Sigmoid colon (tissue), 4 donors: ENCODE measurements at regions not wholly inside any gene's neighbourhood (a gene's known extent, or its start where the extent isn't known, plus 50 kb on each side); places are given as distances from the start of the nearest gene placed in this dataset.

Experiments
- CTCF ChIP-seq, 4 experiments: fragments of 450-650 bp in 3 of 4; fragments of 200-600 bp in 1 of 4; IDR thresholded peaks; one replicate each; pipeline ENCODE4 v1.5.1; 2016 to 2019; ENCODE audit warnings: antibody characterized with exemption in 4 of 4, mild to moderate bottlenecking in 3 of 4, moderate library complexity in 2 of 4
- EP300 ChIP-seq, 4 donors: sonication (generic); formaldehyde crosslinking; IDR thresholded peaks; one replicate each; pipeline ENCODE4 v1.6.1; 2017; ENCODE audit warnings: antibody characterized with exemption in 4 of 4
- POLR2A ChIP-seq, 2 donors: fragments of 450-650 bp; IDR thresholded peaks; one replicate each; pipeline ENCODE4 v1.6.1; 2016; ENCODE audit warnings: antibody characterized with exemption in 2 of 2, mild to moderate bottlenecking in 2 of 2, moderate library complexity in 2 of 2
- POLR2AphosphoS5 ChIP-seq, 4 donors: sonication (generic); formaldehyde crosslinking; IDR thresholded peaks; one replicate each; pipeline ENCODE4 v1.6.1; 2017; ENCODE audit warnings: antibody characterized with exemption in 4 of 4

- TF ChIP-seq CTCF (IDR thresholded peaks at IDR 0.05) (no peak), POLR2A (IDR thresholded peaks at IDR 0.05) (no peak), POLR2AphosphoS5 (IDR thresholded peaks at IDR 0.05) (no peak), EP300 (IDR thresholded peaks at IDR 0.05) (no peak)
Observed at GRCh38 chr10:118484152-118484871, 111.1 kb downstream of the PRLHR start.
